ENCODE measurements at regions not wholly inside any gene's neighbourhood (a gene's known extent, or its start where the extent isn't known, plus 50 kb on each side); places are given as distances from the start of the nearest gene placed in this dataset.

GRCh38 chr22:48717076-48717810 is 1110.4 kb downstream of the BRD1 start:
- no peak for TF ChIP-seq CTCF (IDR thresholded peaks at IDR 0.05; ENCODE audit: insufficient read depth, low read length, poor library complexity, severe bottlenecking)
- TF ChIP-seq EZH2phosphoT487 (conservative IDR thresholded peaks at IDR 0.05; ENCODE audit: low read length) = no peak
